ENCODE measurements at regions not wholly inside any gene's neighbourhood (a gene's known extent, or its start where the extent isn't known, plus 50 kb on each side); places are given as distances from the start of the nearest gene placed in this dataset.

GRCh38 chr1:67939942-67940341, 106.7 kb upstream of the GNG12 start:
- no peak for TF ChIP-seq CTCF (IDR thresholded peaks at IDR 0.05)
- TF ChIP-seq POLR2A (IDR thresholded peaks at IDR 0.05), result no peak
